ENCODE measurements at regions not wholly inside any gene's neighbourhood (a gene's known extent, or its start where the extent isn't known, plus 50 kb on each side); places are given as distances from the start of the nearest gene placed in this dataset.

DNA sequence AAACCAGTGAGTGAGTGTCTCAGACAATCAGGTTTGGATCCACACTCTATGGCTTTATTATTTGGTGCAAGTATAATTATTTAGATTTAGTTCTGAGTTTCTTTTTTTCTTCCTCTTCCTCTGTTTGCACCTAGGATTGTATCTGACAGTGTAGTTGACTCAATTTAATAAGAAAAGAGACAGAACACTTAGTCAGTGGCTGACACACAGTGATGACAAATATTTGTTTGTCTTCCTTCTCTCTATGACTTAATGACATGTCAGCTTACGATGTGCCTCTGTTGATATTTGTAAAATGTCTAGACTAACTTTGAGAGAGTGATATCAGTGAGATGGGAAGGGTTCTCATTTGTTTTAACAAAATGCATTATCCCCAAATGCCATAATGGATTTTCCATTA lies 129.5 kb upstream of the SLC10A2 start:
- no TSS peak for BruUV-seq (replicated peaks)
- no peak overlapping the region for H3K4me3 ChIP-seq (ENCODE audit: low read depth, low read length, poor library complexity, severe bottlenecking)
- DNase-seq (ENCODE audit: low spot score), result no peak
- no peaks in the 10 kb centered on the region for H4K20me1 ChIP-seq (ENCODE audit: insufficient read depth, low read length)
- ChIA-PET CTCF (ENCODE audit: unreplicated experiment) (no interaction called here), POLR2A (interaction anchor here (0.8 kb wide), 1 partner anchor 1572 kb away, joined by 3 read pairs; no protein-coding TSS in a partner anchor)
- no peak overlapping the region for H3K27ac ChIP-seq (ENCODE audit: low read depth, low read length, poor library complexity, severe bottlenecking)
- intact Hi-C loops (cut with micrococcal nuclease; ENCODE audit: unreplicated experiment), result no loop called here
- H3K4me1 ChIP-seq (ENCODE audit: insufficient read depth, low read length, poor library complexity, severe bottlenecking), result no peaks in the 10 kb centered on the region
- H3K79me2 ChIP-seq (ENCODE audit: insufficient read depth, low read depth, low read length), result no peaks in the 10 kb centered on the region
- no peaks in the 10 kb centered on the region for H3K9me3 ChIP-seq (ENCODE audit: low read length)
- no peaks in the 10 kb centered on the region for H3K36me3 ChIP-seq (ENCODE audit: insufficient read depth, low read length)
- no peaks in the 10 kb centered on the region for H3K9me2 ChIP-seq (ENCODE audit: insufficient read depth, low read length)
- H3K4me2 ChIP-seq (ENCODE audit: low read length), result no peak overlapping the region
- TF ChIP-seq, protein P1, sequence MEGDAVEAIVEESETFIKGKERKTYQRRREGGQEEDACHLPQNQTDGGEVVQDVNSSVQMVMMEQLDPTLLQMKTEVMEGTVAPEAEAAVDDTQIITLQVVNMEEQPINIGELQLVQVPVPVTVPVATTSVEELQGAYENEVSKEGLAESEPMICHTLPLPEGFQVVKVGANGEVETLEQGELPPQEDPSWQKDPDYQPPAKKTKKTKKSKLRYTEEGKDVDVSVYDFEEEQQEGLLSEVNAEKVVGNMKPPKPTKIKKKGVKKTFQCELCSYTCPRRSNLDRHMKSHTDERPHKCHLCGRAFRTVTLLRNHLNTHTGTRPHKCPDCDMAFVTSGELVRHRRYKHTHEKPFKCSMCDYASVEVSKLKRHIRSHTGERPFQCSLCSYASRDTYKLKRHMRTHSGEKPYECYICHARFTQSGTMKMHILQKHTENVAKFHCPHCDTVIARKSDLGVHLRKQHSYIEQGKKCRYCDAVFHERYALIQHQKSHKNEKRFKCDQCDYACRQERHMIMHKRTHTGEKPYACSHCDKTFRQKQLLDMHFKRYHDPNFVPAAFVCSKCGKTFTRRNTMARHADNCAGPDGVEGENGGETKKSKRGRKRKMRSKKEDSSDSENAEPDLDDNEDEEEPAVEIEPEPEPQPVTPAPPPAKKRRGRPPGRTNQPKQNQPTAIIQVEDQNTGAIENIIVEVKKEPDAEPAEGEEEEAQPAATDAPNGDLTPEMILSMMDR (conservative IDR thresholded peaks at IDR 0.05; ENCODE audit: low read length), result no peak
- TF ChIP-seq EZH2phosphoT487 (IDR thresholded peaks at IDR 0.05; ENCODE audit: borderline replicate concordance, low read depth, low read length), result no peak
- H2AFZ ChIP-seq (ENCODE audit: low read length), result no peak overlapping the region

DNA sequence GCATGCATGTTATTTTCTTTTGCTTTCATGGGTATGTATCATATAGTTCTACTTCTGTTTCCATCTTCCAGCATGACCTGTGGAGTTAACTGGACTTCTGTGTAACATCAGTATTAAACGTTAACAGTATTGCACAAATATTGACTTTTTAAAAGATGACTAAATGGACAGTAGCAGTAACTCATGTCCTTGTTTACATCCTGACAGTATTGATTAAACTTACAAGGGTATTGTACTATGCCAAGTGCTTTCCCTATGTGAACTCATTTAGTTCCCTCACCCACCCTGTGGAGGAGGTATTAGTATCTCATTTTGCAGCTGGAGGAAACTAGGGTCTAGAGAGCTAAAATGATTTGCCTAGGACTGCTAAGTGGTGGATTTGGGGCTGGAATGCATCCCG lies 128.7 kb upstream of the SLC10A2 start:
- H2AFZ ChIP-seq (ENCODE audit: low read length), result no peak overlapping the region
- no peaks in the 10 kb centered on the region for H3K9me3 ChIP-seq (ENCODE audit: low read length)
- intact Hi-C loops (cut with micrococcal nuclease; ENCODE audit: unreplicated experiment), result no loop called here
- POLR2A ChIA-PET, result interaction anchor here (0.6 kb wide), 1 partner anchor 893 kb away, joined by 4 read pairs; no protein-coding TSS in a partner anchor
- no peaks in the 10 kb centered on the region for H4K20me1 ChIP-seq (ENCODE audit: insufficient read depth, low read length)
- BruUV-seq (replicated peaks), result no TSS peak
- TF ChIP-seq, protein P1 (conservative IDR thresholded peaks at IDR 0.05; ENCODE audit: low read length), result no peak
- TF ChIP-seq EZH2phosphoT487 (IDR thresholded peaks at IDR 0.05; ENCODE audit: borderline replicate concordance, low read depth, low read length), result no peak
- H3K27ac ChIP-seq (ENCODE audit: low read depth, low read length, poor library complexity, severe bottlenecking), result no peak overlapping the region
- no peaks in the 10 kb centered on the region for H3K4me1 ChIP-seq (ENCODE audit: insufficient read depth, low read length, poor library complexity, severe bottlenecking)
- no peaks in the 10 kb centered on the region for H3K36me3 ChIP-seq (ENCODE audit: insufficient read depth, low read length)
- no peaks in the 10 kb centered on the region for H3K79me2 ChIP-seq (ENCODE audit: insufficient read depth, low read depth, low read length)
- H3K9me2 ChIP-seq (ENCODE audit: insufficient read depth, low read length), result no peaks in the 10 kb centered on the region
- no peak for DNase-seq (ENCODE audit: low spot score)
- no peak overlapping the region for H3K4me2 ChIP-seq (ENCODE audit: low read length)
- CTCF ChIA-PET (ENCODE audit: unreplicated experiment), result no interaction called here
- no peak overlapping the region for H3K4me3 ChIP-seq (ENCODE audit: low read depth, low read length, poor library complexity, severe bottlenecking)

- Histone ChIP-seq H3K9me2 (ENCODE audit: insufficient read depth, low read length) (no peaks in the 10 kb centered on the region), H3K36me3 (ENCODE audit: insufficient read depth, low read length) (no peaks in the 10 kb centered on the region), H3K9me3 (ENCODE audit: low read length) (no peaks in the 10 kb centered on the region), H3K4me2 (ENCODE audit: low read length) (no peak overlapping the region), H3K79me2 (ENCODE audit: insufficient read depth, low read depth, low read length) (no peaks in the 10 kb centered on the region), H3K4me1 (ENCODE audit: insufficient read depth, low read length, poor library complexity, severe bottlenecking) (no peaks in the 10 kb centered on the region), H3K27ac (ENCODE audit: low read depth, low read length, poor library complexity, severe bottlenecking) (no peak overlapping the region), H2AFZ (ENCODE audit: low read length) (no peak overlapping the region), H3K4me3 (ENCODE audit: low read depth, low read length, poor library complexity, severe bottlenecking) (no peak overlapping the region), H4K20me1 (ENCODE audit: insufficient read depth, low read length) (no peaks in the 10 kb centered on the region)
- no TSS peak for BruUV-seq (replicated peaks)
- CTCF ChIA-PET (ENCODE audit: unreplicated experiment), result no interaction called here
- intact Hi-C loops (cut with micrococcal nuclease; ENCODE audit: unreplicated experiment), result no loop called here
- POLR2A ChIA-PET, result no interaction called here
- no peak for DNase-seq (ENCODE audit: low spot score)
- no peak for TF ChIP-seq EZH2phosphoT487 (IDR thresholded peaks at IDR 0.05; ENCODE audit: borderline replicate concordance, low read depth, low read length)
- TF ChIP-seq, protein P1 (conservative IDR thresholded peaks at IDR 0.05; ENCODE audit: low read length), result no peak
Observed at GRCh38 chr13:103192511-103193135, 126.4 kb upstream of the SLC10A2 start.

Measured in OCI-LY7 (cell line).